ENCODE measurements at regions not wholly inside any gene's neighbourhood (a gene's known extent, or its start where the extent isn't known, plus 50 kb on each side); places are given as distances from the start of the nearest gene placed in this dataset.

- TF ChIP-seq CTCF (conservative IDR thresholded peaks at IDR 0.05; ENCODE audit: low read depth, low read length) (no peak), EZH2 (IDR thresholded peaks at IDR 0.05; ENCODE audit: low read length, unreplicated experiment) (no peak), EZH2phosphoT487 (IDR thresholded peaks at IDR 0.05; ENCODE audit: borderline replicate concordance, low read length) (no peak)
These were observed 632.0 kb downstream of the NSUN3 start for GRCh38 chr3:94694894-94695293.

All from PC-3 (cell line).